GM12875 (cell line): ENCODE measurements at regions not wholly inside any gene's neighbourhood (a gene's known extent, or its start where the extent isn't known, plus 50 kb on each side); places are given as distances from the start of the nearest gene placed in this dataset.
"Not testable (repeated sequence)": the region's sequence is repeated elsewhere in the genome, so short reads cannot be mapped to it uniquely, and the experiment has no call there.

Experiments
- H3K4me3 ChIP-seq: one replicate; pipeline ENCODE4 v1.5.1; 2011; ENCODE audit warnings: low read depth, low read length, control low read depth
- TF ChIP-seq, protein P1 (sequence below): IDR thresholded peaks from 2 replicates; pipeline ENCODE4 v1.5.1; 2011; ENCODE audit warnings: low read depth, mild to moderate bottlenecking, control low read depth, inconsistent platforms, low read length, moderate library complexity, borderline replicate concordance; ENCODE audit not compliant: insufficient read depth

DNA sequence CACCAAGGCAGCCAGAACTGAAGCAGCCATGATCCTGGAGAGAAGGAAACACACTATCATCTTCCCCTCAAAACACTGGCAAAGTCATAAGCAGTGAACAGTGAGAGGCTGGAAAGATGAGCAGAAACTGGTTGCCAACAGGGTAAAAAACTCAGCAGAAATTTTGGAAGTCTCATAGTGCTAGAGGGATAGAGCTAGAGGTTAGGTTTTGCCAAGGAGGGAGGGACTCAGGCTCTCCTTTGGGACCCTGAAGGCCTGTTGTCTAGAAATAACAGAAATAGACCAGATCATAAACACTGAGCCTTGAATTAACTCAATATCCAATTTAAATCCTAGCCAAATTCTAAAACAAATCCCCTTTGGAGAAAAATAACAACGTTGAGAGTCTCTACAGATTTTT lies 853.6 kb downstream of the PRIM2 start:
- H3K4me3 ChIP-seq = not testable (repeated sequence)

DNA sequence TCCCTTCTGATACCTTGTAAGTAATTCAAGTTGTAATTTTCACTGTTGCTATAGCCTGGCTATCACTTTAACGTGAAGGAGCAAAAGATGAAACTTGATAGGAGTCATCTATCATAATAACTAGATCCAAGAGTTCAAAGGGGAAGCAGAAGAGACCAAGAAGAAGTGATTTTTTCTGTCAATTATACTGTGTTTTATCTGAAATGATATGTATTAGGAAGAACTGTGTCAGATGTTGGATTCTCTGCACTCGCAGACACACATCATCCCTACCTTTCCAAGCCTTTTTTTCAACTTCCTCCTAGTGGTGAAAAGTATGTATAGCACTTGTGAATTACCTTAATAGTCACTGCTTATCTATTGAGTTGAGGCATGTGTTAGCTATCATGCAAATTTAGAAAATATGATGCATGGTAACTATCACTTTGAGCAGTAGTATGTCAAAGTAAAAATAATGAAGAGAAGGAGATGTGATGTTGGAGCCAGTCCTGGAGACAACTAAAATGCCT lies 864.2 kb downstream of the PRIM2 start:
- H3K4me3 ChIP-seq = not testable (repeated sequence)

DNA sequence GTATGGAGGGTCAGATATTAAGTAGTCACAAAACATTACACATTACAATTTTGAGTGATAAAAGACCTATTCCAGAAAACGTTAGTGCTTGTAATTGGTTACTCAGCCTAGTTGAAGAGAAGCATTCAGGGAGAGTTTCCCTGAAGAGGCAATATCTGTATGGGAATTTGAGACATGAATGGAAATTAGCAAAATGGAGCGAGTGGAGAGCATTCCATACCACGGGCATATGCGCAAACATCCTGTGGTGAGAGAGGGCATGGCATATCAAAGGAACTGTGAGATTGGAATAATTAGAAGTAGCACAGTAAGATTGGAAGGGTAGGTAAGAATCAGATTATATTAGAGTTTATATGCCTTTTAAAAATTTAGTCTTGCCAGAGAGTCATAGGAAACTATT lies 867.9 kb downstream of the PRIM2 start:
- not testable (repeated sequence) for H3K4me3 ChIP-seq

DNA sequence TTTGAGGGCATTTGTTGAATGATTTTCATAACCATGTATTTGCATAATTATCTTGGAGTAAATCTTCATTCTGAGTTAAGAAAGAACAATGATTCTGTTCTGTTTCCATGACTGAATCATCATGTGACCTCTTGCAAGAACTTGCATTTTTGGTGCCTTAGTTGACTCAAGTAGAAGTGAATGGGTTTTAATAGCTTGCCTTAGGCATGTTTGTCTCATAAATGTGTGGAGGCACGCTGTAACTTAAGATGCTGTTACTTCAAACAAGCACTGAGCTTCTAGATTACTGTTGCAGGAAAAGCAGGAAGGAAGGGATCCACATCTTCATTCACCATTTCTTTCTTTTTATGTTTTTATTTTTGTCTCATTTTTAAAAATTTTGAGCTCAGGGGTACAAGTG lies 875.8 kb downstream of the PRIM2 start:
- H3K4me3 ChIP-seq = not testable (repeated sequence)

DNA sequence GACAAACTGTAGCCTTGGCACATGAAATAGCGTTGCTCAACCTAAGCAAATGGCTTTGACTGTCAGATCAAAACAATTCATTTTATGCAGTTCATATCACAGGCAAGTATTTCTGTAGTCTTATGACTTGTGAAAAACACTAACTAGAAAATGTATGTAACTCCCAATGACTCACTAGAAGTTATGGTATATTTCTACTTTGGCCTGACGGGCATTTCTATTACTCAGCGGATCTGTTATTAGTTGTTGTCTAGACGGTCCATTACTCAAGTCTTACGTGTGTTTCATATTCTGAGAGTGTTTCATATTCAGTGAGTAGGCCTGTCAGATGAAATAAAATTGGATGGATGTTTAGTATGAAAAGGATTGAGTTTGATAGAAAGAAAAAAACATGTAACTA lies 880.9 kb downstream of the PRIM2 start:
- no peak overlapping the region for H3K4me3 ChIP-seq
- TF ChIP-seq, protein P1, sequence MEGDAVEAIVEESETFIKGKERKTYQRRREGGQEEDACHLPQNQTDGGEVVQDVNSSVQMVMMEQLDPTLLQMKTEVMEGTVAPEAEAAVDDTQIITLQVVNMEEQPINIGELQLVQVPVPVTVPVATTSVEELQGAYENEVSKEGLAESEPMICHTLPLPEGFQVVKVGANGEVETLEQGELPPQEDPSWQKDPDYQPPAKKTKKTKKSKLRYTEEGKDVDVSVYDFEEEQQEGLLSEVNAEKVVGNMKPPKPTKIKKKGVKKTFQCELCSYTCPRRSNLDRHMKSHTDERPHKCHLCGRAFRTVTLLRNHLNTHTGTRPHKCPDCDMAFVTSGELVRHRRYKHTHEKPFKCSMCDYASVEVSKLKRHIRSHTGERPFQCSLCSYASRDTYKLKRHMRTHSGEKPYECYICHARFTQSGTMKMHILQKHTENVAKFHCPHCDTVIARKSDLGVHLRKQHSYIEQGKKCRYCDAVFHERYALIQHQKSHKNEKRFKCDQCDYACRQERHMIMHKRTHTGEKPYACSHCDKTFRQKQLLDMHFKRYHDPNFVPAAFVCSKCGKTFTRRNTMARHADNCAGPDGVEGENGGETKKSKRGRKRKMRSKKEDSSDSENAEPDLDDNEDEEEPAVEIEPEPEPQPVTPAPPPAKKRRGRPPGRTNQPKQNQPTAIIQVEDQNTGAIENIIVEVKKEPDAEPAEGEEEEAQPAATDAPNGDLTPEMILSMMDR = no peak

DNA sequence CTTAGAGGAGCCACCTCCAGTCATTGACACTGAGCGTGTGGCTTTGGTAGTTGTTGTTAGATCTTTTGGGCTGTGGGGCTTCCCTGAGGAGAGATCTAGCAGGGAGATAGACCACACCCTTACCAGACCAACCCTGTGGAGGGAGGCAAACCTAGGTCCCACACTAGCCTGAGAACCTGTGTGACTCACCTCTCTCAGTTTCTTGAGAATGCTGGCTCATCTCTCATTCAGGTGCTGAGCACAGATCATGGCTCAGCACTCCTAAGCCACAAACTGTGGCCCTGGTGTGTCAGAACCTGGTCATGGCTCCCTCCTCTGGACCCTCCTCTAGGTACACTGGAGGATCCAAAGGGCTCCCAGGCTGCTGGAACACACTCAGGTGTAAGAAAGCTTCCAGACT lies 919.7 kb downstream of the PRIM2 start:
- H3K4me3 ChIP-seq = not testable (repeated sequence)

DNA sequence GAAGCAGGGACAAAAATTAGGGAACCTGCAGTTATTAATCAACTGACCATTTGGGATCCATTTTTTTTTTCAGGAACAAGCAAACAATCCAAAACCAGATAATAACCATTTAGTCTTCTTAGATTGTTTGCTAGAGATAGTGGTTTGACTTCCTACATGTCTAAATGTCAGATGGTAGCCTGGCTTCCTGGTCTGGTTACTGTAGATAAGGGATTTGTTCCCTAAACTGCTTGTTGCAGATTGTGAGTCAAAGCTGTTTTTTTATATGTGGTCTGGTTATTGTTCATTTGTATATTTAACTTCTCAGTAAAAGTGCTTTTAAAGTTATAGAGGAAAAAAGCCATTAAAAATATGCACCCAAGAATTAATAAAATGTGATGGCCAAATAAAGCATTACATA lies 921.0 kb downstream of the PRIM2 start:
- H3K4me3 ChIP-seq = not testable (repeated sequence)

DNA sequence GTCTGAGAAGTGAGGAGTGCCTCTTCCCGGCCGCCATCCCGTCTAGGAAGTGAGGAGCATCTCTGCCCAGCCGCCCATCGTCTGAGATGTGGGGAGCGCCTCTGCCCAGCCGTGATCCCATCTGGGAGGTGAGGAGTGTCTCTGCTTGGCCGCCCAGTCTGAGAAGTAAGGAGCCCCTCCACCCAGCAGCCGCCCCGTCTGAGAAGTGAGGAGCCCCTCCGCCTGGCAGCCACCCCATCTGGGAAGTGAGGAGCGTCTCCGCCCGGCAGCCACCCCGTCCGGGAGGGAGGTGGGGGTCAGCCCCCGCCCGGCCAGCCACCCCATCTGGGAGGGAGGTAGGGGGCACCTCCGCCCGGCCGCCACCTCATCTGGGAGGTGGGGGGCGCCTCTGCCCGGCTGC lies 940.2 kb downstream of the PRIM2 start:
- not testable (repeated sequence) for H3K4me3 ChIP-seq

DNA sequence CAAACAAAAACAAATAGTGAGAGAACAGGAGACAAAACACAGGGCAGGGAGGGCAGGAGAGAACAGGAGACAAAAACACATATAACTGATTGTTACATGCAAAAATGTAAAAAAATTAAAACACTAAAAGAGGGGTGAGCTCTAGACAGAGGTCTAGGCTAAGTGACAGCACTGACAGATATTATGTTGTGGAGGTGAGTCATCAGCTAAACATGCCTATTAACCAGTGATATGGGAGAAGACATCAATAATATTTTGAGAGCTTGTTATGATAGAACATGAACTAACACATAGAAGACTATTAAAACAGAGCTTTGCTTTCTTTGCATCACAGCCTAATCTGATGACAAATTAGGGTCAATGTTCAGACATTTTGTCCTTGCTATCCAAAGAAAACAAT lies 972.7 kb downstream of the PRIM2 start:
- TF ChIP-seq, protein P1 = no peak
- no peak overlapping the region for H3K4me3 ChIP-seq

DNA sequence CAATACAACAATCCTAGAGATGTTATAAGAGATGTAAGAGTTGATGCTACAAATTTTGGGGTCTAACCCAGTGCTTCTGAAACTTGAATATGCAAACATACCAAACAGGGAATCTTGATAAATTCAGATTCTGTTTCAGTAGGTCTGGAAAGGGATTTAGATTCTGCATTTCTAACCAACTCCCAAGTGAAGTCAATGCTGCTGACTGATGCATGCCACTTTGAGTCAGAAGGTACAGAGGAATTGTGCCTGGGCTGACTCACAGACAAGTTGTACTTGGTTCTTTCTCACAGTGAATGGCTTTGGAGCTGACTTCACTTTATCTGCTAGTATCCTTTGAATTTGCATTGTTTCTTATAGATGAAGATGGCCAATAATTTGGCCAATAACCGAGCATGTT lies 973.9 kb downstream of the PRIM2 start:
- H3K4me3 ChIP-seq = not testable (repeated sequence)

DNA sequence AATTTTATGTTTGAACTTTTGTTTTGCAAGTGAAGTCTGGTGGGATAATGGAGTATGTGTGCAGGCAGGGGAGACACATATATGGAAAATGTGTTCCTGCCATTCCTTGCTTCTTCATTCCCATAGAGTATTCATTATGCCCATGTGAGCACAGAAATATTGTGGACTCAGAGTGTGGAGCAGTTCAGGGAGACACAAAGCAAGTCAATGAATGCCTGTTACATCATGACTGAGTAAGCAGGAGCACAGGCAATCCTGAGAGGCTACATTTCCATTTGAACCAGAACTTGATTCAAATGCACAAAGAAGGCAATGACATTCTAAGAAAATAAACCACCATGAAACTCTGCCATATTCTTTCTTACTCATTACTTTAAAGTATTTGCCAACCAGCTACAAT lies 990.5 kb downstream of the PRIM2 start:
- not testable (repeated sequence) for H3K4me3 ChIP-seq

DNA sequence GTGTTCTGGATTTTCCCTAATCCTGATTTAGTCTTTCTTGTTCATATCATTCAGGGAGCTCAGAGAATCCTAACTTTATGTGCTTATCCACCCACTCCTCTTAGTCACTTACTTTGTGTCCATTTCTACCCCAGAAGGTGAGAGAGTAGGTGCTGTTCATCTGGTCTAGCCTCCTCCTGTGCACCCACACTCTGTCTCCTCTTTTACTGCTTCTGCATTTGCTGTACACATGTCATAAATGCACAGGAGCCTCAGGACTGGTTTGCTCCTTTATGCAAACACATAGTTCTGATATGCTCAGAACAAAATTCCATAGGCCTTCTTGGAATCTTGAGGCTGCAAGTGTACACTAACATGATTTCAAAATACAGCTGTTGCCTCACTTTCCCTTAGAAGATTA lies 1014.7 kb downstream of the PRIM2 start:
- H3K4me3 ChIP-seq = not testable (repeated sequence)

DNA sequence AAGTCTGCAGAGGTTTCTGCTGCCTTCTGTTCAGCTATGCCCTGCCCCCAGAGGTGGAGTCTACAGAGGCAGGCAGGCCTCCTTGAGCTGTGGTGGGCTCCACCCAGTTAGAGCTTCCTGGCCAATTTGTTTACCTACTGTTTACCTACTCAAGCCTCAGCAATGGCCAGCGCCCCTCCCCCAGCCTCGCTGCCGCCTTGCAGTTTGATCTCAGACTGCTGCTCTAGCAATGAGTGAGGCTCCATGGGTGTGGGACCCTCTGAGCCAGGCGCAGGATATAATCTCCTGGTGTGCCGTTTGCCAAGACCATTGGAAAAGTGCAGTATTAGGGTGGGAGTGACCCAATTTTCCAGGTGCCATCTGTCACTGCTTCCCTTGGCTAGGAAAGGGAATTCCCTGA lies 1024.9 kb downstream of the PRIM2 start:
- H3K4me3 ChIP-seq = not testable (repeated sequence)

DNA sequence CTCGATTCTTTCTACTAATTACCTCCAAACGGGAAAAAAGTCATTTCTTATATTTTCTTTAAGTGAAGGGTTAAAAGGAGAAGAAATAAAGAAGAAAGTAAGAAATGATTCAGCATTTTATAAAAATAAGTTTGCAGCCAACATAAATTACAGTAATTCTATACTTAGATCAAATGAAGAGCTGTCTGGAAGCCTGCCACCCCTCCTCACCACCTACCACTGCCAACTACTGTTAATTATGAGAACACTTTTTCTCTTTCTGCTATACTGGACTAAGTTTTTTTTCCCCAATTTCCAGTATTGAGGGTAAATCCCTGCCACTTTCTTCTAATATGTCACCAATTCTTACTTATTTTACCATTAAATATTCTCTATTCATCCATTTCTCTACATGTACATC lies 1030.1 kb downstream of the PRIM2 start:
- not testable (repeated sequence) for H3K4me3 ChIP-seq

DNA sequence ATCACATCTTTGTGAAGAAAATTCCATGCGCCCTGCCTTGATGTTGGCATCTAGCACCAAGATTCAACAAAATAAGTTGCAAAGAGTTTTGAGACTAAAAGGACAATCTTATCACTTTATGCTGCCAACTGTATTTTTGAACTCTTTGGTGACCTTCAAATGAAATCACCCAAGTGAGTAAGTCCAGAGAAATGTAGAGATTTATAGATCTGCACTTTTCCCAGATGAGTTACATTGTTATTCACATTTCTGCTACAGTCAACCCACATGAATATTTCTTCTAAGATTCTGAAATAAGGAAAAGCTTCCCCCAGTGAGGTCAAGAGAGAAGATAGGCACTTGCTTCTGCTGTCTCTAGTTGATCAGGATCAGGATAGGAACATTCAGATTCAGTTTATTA lies 1034.2 kb downstream of the PRIM2 start:
- not testable (repeated sequence) for H3K4me3 ChIP-seq

DNA sequence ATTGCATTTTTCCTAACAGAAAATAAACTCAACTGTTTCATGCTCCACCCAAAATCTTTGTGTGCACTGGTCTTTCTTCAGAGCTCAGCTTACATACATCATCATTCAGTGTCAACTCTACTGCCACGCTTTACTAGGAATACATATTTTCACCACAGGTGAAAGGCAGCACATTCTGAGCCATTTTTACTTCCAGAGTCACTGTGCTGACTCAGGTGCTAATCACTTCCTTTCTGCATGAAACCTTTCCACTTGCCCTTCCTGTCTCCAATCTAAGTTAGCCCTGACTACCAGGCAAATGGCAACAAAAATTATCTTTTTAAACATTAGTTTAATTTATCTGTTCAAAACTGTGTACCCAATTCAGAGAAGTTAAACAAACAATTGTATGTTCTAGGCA lies 1041.0 kb downstream of the PRIM2 start:
- H3K4me3 ChIP-seq = not testable (repeated sequence)

DNA sequence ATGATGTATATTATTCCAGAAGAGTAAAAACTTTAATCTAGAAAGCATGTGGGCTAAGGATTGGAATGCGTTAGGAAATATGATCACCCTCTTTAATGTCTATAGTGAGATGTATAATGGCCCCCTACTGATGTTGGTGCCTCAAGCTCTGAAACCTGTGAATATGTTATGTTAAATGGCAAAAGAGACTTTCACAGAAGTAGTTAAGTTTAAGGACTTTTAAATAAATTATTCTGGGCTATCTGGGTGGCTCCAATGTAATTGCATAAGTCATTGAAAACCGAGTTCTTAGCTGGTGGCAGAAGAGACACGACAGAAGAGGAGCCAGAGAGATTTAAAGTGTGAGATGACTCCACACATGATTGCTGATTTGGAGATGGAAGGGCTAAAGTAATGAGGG lies 1048.4 kb downstream of the PRIM2 start:
- not testable (repeated sequence) for H3K4me3 ChIP-seq

DNA sequence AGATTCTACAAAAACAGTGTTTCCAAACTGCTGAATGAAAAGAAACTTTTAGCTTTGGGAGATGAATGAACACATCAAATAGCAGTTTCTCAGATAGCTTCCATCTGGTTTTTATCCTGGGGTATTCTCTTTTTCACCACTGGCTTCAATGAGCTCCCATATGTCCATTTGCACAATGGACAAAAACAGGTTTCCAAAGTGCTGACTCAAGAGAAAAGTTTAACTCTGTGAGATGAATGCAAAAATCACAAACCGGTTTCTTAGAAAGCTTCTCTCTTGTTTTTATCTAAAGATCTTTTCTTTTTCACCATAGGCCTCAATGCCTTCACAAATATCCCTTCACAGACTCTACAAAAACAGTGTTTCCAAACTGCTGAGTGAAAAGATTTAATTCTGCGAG lies 1089.2 kb downstream of the PRIM2 start:
- H3K4me3 ChIP-seq = not testable (repeated sequence)
